HG03432 (cell line): ENCODE measurements at regions not wholly inside any gene's neighbourhood (a gene's known extent, or its start where the extent isn't known, plus 50 kb on each side); places are given as distances from the start of the nearest gene placed in this dataset.
"Not testable (repeated sequence)": the region's sequence is repeated elsewhere in the genome, so short reads cannot be mapped to it uniquely, and the experiment has no call there.

Source experiments
- ATAC-seq: cut with Tn5 transposase; IDR thresholded peaks from one replicate; pipeline ENCODE4 v1.9.1; 2021; ENCODE audit warnings: mild to moderate bottlenecking, moderate library complexity; ENCODE audit not compliant: unreplicated experiment

- peak; percentile 62 for ATAC-seq
These were observed 187.8 kb downstream of the ZNF516 start for GRCh38 chr18:76307293-76307690.

GRCh38 chr18:76306685-76307292 is 188.3 kb downstream of the ZNF516 start:
- peak; percentile 67 for ATAC-seq

- ATAC-seq = no peak
These were observed 209.2 kb downstream of the ZNF516 start for GRCh38 chr18:76285866-76286265.

GRCh38 chr18:76281565-76281964 is 213.5 kb downstream of the ZNF516 start:
- ATAC-seq = no peak

- ATAC-seq = no peak
These were observed 217.2 kb downstream of the ZNF516 start for GRCh38 chr18:76277801-76278200.

GRCh38 chr18:76275727-76276313 is 219.2 kb downstream of the ZNF516 start:
- ATAC-seq = no peak

GRCh38 chr18:76274468-76275289 is 220.4 kb downstream of the ZNF516 start:
- no peak for ATAC-seq

- ATAC-seq = no peak
These were observed 221.1 kb downstream of the ZNF516 start for GRCh38 chr18:76273956-76274355.

GRCh38 chr18:76273036-76273545 is 222.0 kb downstream of the ZNF516 start:
- no peak for ATAC-seq

- not testable (repeated sequence) for ATAC-seq
These were observed 227.6 kb downstream of the ZNF516 start for GRCh38 chr18:76267423-76267822.

- no peak for ATAC-seq
These were observed 228.6 kb downstream of the ZNF516 start for GRCh38 chr18:76266236-76266991.

GRCh38 chr18:76265497-76266235 is 229.4 kb downstream of the ZNF516 start:
- no peak for ATAC-seq

- no peak for ATAC-seq
These were observed 230.2 kb downstream of the ZNF516 start for GRCh38 chr18:76264876-76265250.

- ATAC-seq = no peak
These were observed 230.7 kb downstream of the ZNF516 start for GRCh38 chr18:76264198-76264875.

GRCh38 chr18:76263046-76264005 is 231.7 kb downstream of the ZNF516 start:
- no peak for ATAC-seq

- ATAC-seq = no peak
These were observed 234.0 kb downstream of the ZNF516 start for GRCh38 chr18:76260941-76261472.

GRCh38 chr18:76259711-76260110 is 235.3 kb downstream of the ZNF516 start:
- no peak for ATAC-seq

GRCh38 chr18:76259096-76259495 is 235.9 kb downstream of the ZNF516 start:
- ATAC-seq = no peak
